ENCODE measurements at regions not wholly inside any gene's neighbourhood (a gene's known extent, or its start where the extent isn't known, plus 50 kb on each side); places are given as distances from the start of the nearest gene placed in this dataset.

DNA sequence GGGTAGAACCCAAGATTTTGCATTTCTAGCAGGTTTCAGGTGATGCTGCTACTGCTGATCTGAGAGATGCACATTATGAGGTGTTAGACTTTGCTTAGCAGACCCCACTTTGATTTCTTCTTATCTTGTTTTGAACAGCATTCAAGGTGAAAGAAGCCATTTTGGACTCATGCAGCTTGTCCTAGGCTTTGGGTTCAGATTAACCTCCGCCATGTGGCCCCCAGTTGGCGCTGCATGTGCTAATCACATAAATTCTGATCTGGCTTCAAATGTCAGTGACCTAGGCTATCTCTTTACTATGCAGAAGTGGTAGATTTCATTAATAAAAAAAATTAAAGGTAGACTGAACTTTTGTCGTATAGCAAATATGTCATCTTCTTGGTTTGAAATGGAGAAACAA lies 89.8 kb upstream of the DYRK2 start:
- H3K9me3 ChIP-seq (replicated peaks; ENCODE audit: control insufficient read depth, insufficient read depth, low read length) = no peaks in the 10 kb centered on the region
- H3K4me3 ChIP-seq (replicated peaks in 1 of 3; ENCODE audit: insufficient read depth in 1 of 3, low read depth in 1 of 3, low read length in 3 of 3) = no peak overlapping the region
- H3K27ac ChIP-seq (ENCODE audit: insufficient read depth, low read depth, low read length) = no peak overlapping the region
- POLR2A ChIA-PET = no interaction called here
- DNase-seq (ENCODE audit: low read depth, low spot score) = no peak
- no peak overlapping the region for H3K4me2 ChIP-seq (ENCODE audit: insufficient read depth, low read length)
- no peaks in the 10 kb centered on the region for H3K27me3 ChIP-seq (ENCODE audit: control insufficient read depth in 2 of 2, insufficient read depth in 2 of 2, low read length in 2 of 2)
- dilution Hi-C loops (cut with MboI; ENCODE audit: extremely low pct_ligation_motif_present, low sequenced_read_pairs) = no loop called here
- no TSS peak for BruUV-seq (replicated peaks)
- TF ChIP-seq FOS (IDR thresholded peaks at IDR 0.05; ENCODE audit: borderline replicate concordance, insufficient read depth, low read length) = no peak
- H3K4me1 ChIP-seq (ENCODE audit: control insufficient read depth, extremely low read depth, insufficient read depth, low read length) = no peaks in the 10 kb centered on the region
- H3K9me1 ChIP-seq (replicated peaks; ENCODE audit: control insufficient read depth, extremely low read depth, insufficient read depth, low read length) = no peaks in the 10 kb centered on the region
- no peaks in the 10 kb centered on the region for H4K20me1 ChIP-seq (replicated peaks; ENCODE audit: control insufficient read depth, extremely low read depth, insufficient read depth, low read length)
- no peaks in the 10 kb centered on the region for H3K79me2 ChIP-seq (ENCODE audit: control insufficient read depth, insufficient read depth, low read length)
- no peak for FAIRE-seq
- intact Hi-C loops (cut with micrococcal nuclease) = no loop called here
- no peak overlapping the region for H2AFZ ChIP-seq (ENCODE audit: low read depth, low read length)
- CTCF ChIA-PET = no interaction called here
- H3K36me3 ChIP-seq (ENCODE audit: control insufficient read depth in 2 of 2, extremely low read depth in 1 of 2, insufficient read depth in 2 of 2, low read length in 2 of 2) = no peaks in the 10 kb centered on the region
- H3K9ac ChIP-seq (replicated peaks; ENCODE audit: extremely low read depth, insufficient read depth, low read length) = no peak overlapping the region

DNA sequence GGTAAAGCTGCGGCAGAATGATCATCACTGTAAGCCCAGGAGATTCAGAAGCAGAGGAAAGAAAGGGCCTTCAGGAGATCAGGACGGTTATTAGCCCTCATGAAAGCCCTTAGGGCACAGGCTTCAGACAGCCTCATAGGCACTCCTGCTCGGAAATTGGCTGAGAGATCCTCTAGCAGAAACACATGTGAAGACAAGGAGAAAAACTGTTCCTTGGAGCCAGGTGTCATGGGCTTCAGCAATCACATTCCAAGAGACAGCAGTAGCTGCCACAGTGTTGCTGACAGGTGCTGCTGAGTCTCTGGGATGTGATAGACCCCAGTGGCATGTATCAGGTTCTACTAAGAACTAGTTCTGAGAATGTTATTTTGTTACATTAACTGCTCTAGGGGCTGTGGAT lies 88.8 kb upstream of the DYRK2 start:
- intact Hi-C loops (cut with micrococcal nuclease) = no loop called here
- TF ChIP-seq MYC (IDR thresholded peaks at IDR 0.05; ENCODE audit: low read depth, low read length) (no peak), JUN (IDR thresholded peaks at IDR 0.05; ENCODE audit: borderline replicate concordance, insufficient read depth, insufficient read length, low read depth) (no peak), EZH2 (IDR thresholded peaks at IDR 0.05; ENCODE audit: borderline replicate concordance, low read depth, low read length, severe bottlenecking) (no peak), FOS (IDR thresholded peaks at IDR 0.05; ENCODE audit: borderline replicate concordance, insufficient read depth, low read length) (no peak), POLR2A (IDR thresholded peaks at IDR 0.05; ENCODE audit: low read depth, low read length) (no peak), POLR2AphosphoS5 (IDR thresholded peaks at IDR 0.05; ENCODE audit: insufficient read depth, low read depth, low read length) (no peak), GATA2 (IDR thresholded peaks at IDR 0.05; ENCODE audit: insufficient read depth, insufficient read length, low read depth, low read length) (no peak)
- TF ChIP-seq, protein P1, sequence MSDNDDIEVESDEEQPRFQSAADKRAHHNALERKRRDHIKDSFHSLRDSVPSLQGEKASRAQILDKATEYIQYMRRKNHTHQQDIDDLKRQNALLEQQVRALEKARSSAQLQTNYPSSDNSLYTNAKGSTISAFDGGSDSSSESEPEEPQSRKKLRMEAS (IDR thresholded peaks at IDR 0.05; ENCODE audit: insufficient read depth, insufficient read length) = no peak
- TF ChIP-seq, protein P2, sequence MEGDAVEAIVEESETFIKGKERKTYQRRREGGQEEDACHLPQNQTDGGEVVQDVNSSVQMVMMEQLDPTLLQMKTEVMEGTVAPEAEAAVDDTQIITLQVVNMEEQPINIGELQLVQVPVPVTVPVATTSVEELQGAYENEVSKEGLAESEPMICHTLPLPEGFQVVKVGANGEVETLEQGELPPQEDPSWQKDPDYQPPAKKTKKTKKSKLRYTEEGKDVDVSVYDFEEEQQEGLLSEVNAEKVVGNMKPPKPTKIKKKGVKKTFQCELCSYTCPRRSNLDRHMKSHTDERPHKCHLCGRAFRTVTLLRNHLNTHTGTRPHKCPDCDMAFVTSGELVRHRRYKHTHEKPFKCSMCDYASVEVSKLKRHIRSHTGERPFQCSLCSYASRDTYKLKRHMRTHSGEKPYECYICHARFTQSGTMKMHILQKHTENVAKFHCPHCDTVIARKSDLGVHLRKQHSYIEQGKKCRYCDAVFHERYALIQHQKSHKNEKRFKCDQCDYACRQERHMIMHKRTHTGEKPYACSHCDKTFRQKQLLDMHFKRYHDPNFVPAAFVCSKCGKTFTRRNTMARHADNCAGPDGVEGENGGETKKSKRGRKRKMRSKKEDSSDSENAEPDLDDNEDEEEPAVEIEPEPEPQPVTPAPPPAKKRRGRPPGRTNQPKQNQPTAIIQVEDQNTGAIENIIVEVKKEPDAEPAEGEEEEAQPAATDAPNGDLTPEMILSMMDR (IDR thresholded peaks at IDR 0.05; ENCODE audit: extremely low read depth in 1 of 2, insufficient read depth in 1 of 2, low read depth in 1 of 2, low read length in 2 of 2) = no peak
- DNase-seq (ENCODE audit: low read depth, low spot score) (no peak), FAIRE-seq (no peak)
- H3K9ac ChIP-seq (replicated peaks; ENCODE audit: extremely low read depth, insufficient read depth, low read length) = no peak overlapping the region
- no peak overlapping the region for H3K4me2 ChIP-seq (ENCODE audit: insufficient read depth, low read length)
- no peaks in the 10 kb centered on the region for H3K79me2 ChIP-seq (ENCODE audit: control insufficient read depth, insufficient read depth, low read length)
- dilution Hi-C loops (cut with MboI; ENCODE audit: extremely low pct_ligation_motif_present, low sequenced_read_pairs) = no loop called here
- H3K4me1 ChIP-seq (ENCODE audit: control insufficient read depth, extremely low read depth, insufficient read depth, low read length) = no peaks in the 10 kb centered on the region
- H3K27ac ChIP-seq (ENCODE audit: insufficient read depth, low read depth, low read length) = no peak overlapping the region
- H3K9me1 ChIP-seq (replicated peaks; ENCODE audit: control insufficient read depth, extremely low read depth, insufficient read depth, low read length) = no peaks in the 10 kb centered on the region
- H3K4me3 ChIP-seq (replicated peaks in 1 of 3; ENCODE audit: insufficient read depth in 1 of 3, low read depth in 1 of 3, low read length in 3 of 3) = no peak overlapping the region
- ChIA-PET POLR2A (no interaction called here), CTCF (no interaction called here)
- H3K9me3 ChIP-seq (replicated peaks; ENCODE audit: control insufficient read depth, insufficient read depth, low read length) = no peaks in the 10 kb centered on the region
- H2AFZ ChIP-seq (ENCODE audit: low read depth, low read length) = no peak overlapping the region
- BruUV-seq (replicated peaks) = no TSS peak
- H3K27me3 ChIP-seq (ENCODE audit: control insufficient read depth in 2 of 2, insufficient read depth in 2 of 2, low read length in 2 of 2) = no peaks in the 10 kb centered on the region
- H3K36me3 ChIP-seq (ENCODE audit: control insufficient read depth in 2 of 2, extremely low read depth in 1 of 2, insufficient read depth in 2 of 2, low read length in 2 of 2) = no peaks in the 10 kb centered on the region
- H4K20me1 ChIP-seq (replicated peaks; ENCODE audit: control insufficient read depth, extremely low read depth, insufficient read depth, low read length) = no peaks in the 10 kb centered on the region
